WERI-Rb-1 (cell line): ENCODE measurements at regions not wholly inside any gene's neighbourhood (a gene's known extent, or its start where the extent isn't known, plus 50 kb on each side); places are given as distances from the start of the nearest gene placed in this dataset.

Source experiments
- DNase-seq: peaks from one replicate; pipeline ENCODE4 v3.0.0-alpha.2; 2020
- H3K27ac ChIP-seq: fragments of 250-450 bp; sonication (Bioruptor Pico); 2 replicates; pipeline ENCODE4 v1.5.1; 2020; ENCODE audit warnings: mild to moderate bottlenecking, moderate library complexity
- H3K27me3 ChIP-seq: fragments of 250-450 bp; sonication (Bioruptor Pico); 2 replicates; pipeline ENCODE4 v1.5.1; 2021; ENCODE audit warnings: mild to moderate bottlenecking, low read depth, moderate library complexity; ENCODE audit not compliant: insufficient read depth, severe bottlenecking
- H3K36me3 ChIP-seq: fragments of 250-450 bp; sonication (Bioruptor Pico); 2 replicates; pipeline ENCODE4 v1.5.1; 2020; ENCODE audit warnings: mild to moderate bottlenecking, moderate library complexity
- H3K4me3 ChIP-seq: 2 replicates; pipeline ENCODE4 v1.5.1; 2011; ENCODE audit warnings: low read depth, mild to moderate bottlenecking, control low read depth, low read length
- H3K9me3 ChIP-seq: fragments of 250-450 bp; sonication (Bioruptor Pico); 2 replicates; pipeline ENCODE4 v1.5.1; 2021; ENCODE audit warnings: mild to moderate bottlenecking, moderate library complexity; ENCODE audit not compliant: severe bottlenecking
- CTCF ChIP-seq: IDR thresholded peaks from 2 replicates; pipeline ENCODE4 v1.5.1; 2011; ENCODE audit warnings: low read depth, mild to moderate bottlenecking, control low read depth, inconsistent platforms, low read length

- H3K9me3 ChIP-seq, result peaks cover 4% of the 10 kb centered on the region
- no peaks in the 10 kb centered on the region for H3K36me3 ChIP-seq
- TF ChIP-seq CTCF, result no peak
- no peaks in the 10 kb centered on the region for H3K27me3 ChIP-seq
- DNase-seq, result no peak
- H3K4me3 ChIP-seq, result no peak overlapping the region
- no peak overlapping the region for H3K27ac ChIP-seq
Observed at GRCh38 chr14:50021261-50022031, 94.9 kb downstream of the VCPKMT start.

- TF ChIP-seq CTCF, result no peak
- no peak overlapping the region for H3K27ac ChIP-seq
Observed at GRCh38 chr14:50022661-50023060, 93.7 kb downstream of the VCPKMT start.

GRCh38 chr14:50023671-50024490, 92.5 kb downstream of the VCPKMT start:
- H3K36me3 ChIP-seq, result no peaks in the 10 kb centered on the region
- no peak for DNase-seq
- H3K27ac ChIP-seq, result no peak overlapping the region
- no peak for TF ChIP-seq CTCF
- H3K4me3 ChIP-seq, result no peak overlapping the region
- H3K27me3 ChIP-seq, result no peaks in the 10 kb centered on the region
- H3K9me3 ChIP-seq, result peaks cover 4% of the 10 kb centered on the region

More at GRCh38 chr14:50022661-50023060, 93.7 kb downstream of the VCPKMT start:
- DNase-seq, result no peak
- Histone ChIP-seq H3K9me3 (peaks cover 4% of the 10 kb centered on the region), H3K27me3 (no peaks in the 10 kb centered on the region), H3K4me3 (no peak overlapping the region), H3K36me3 (no peaks in the 10 kb centered on the region)

- TF ChIP-seq CTCF, result no peak
- no peaks in the 10 kb centered on the region for H3K36me3 ChIP-seq
- H3K27me3 ChIP-seq, result no peaks in the 10 kb centered on the region
- no peak for DNase-seq
- no peaks in the 10 kb centered on the region for H3K9me3 ChIP-seq
- H3K4me3 ChIP-seq, result no peak overlapping the region
- H3K27ac ChIP-seq, result no peak overlapping the region
Observed at GRCh38 chr14:50025073-50025472, 91.3 kb downstream of the VCPKMT start.

- DNase-seq, result peak; percentile 18
- no peak overlapping the region for H3K27ac ChIP-seq
- no peak overlapping the region for H3K4me3 ChIP-seq
- no peaks in the 10 kb centered on the region for H3K27me3 ChIP-seq
- no peaks in the 10 kb centered on the region for H3K36me3 ChIP-seq
- H3K9me3 ChIP-seq, result no peaks in the 10 kb centered on the region
- no peak for TF ChIP-seq CTCF
Observed at GRCh38 chr14:50025776-50026175, 90.6 kb downstream of the VCPKMT start.
